ENCODE measurements at regions not wholly inside any gene's neighbourhood (a gene's known extent, or its start where the extent isn't known, plus 50 kb on each side); places are given as distances from the start of the nearest gene placed in this dataset.
A peak's percentile ranks its signal among the peaks of the same experiment; 100 is the strongest.
"Not testable (repeated sequence)": the region's sequence is repeated elsewhere in the genome, so short reads cannot be mapped to it uniquely, and the experiment has no call there.

DNA sequence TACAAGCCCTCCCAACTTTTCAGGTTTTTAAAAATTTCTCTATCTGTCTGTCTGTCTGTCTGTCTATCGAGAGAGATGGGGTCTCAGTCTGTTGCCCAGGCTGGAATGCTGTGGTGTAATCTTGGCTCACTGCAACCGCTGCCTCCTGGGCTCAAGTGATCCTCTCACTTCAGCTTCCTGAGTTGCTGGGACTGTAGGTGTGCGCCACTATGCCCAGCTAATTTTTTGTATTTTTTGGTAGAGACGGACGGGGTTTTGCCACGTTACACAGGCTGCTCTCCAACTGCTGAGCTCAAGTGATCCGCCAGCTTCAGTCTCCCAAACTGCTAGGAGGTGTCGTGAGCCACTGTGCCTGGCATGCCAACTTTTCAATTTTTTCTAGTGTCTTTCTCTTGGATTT is 437.2 kb downstream of the PCNX1 start:
- H3K27ac Mint-ChIP-seq, result no peak overlapping the region
- CTCF ChIA-PET, result no interaction called here
- no peak for DNase-seq
- H3K27me3 Mint-ChIP-seq (ENCODE audit: low read depth), result no peaks in the 10 kb centered on the region
- peaks cover 14% of the 10 kb centered on the region for H3K4me1 Mint-ChIP-seq (ENCODE audit: low read depth)
- no peak overlapping the region for H3K4me3 Mint-ChIP-seq
- peaks cover 6% of the 10 kb centered on the region for H3K36me3 Mint-ChIP-seq (ENCODE audit: low read depth)
- H3K9me3 Mint-ChIP-seq, result no peaks in the 10 kb centered on the region
- intact Hi-C loops (cut with micrococcal nuclease), result no loop called here

DNA sequence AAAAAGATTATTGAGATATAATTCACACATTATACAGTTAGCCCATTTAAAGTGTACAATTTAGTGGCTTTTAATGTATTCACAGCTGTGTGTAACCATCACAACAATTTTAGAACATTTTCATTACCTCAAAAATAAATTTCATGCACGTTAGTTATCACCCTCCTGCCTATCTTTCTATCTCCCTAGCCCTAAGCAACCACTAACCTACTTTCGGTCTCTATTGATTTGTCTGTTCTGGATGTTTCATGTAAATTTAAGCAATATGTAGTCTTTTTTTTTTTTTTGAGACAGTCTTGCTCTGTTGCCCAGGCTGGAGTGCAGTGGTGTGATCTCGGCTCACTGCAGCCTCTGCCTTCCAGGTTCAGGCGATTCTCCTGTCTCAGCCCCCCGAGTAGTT is 439.4 kb downstream of the PCNX1 start:
- H3K4me1 Mint-ChIP-seq (ENCODE audit: low read depth), result peaks cover 29% of the 10 kb centered on the region
- CTCF ChIA-PET, result interaction anchor here (1.2 kb wide), 1 partner anchor 15 kb away, joined by 3 read pairs; no protein-coding TSS in a partner anchor
- intact Hi-C loops (cut with micrococcal nuclease), result no loop called here
- DNase-seq, result no peak
- H3K4me3 Mint-ChIP-seq, result no peak overlapping the region
- H3K36me3 Mint-ChIP-seq (ENCODE audit: low read depth), result peaks cover 6% of the 10 kb centered on the region
- H3K27ac Mint-ChIP-seq, result no peak overlapping the region
- no peaks in the 10 kb centered on the region for H3K9me3 Mint-ChIP-seq
- no peaks in the 10 kb centered on the region for H3K27me3 Mint-ChIP-seq (ENCODE audit: low read depth)

DNA sequence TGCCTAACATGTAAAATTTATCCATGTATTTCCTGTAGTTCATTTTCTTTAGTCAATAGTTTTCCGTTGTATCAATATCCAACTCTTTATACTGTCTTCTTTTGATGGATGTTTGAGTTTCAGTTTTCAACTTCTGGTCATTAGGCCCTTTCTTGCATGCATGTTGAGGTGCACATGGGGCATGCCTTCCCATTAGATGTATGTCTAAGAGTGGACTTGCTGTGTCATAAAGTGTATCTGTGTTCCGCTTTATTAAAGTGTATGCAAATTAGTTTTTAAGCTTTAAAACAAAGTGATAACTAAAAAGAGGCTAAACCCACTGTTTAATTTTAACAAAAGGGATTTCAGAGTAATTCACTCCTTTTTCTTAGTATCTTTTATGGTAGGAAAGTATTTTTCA is 441.1 kb downstream of the PCNX1 start:
- peaks cover 17% of the 10 kb centered on the region for H3K36me3 Mint-ChIP-seq (ENCODE audit: low read depth)
- DNase-seq, result no peak
- CTCF ChIA-PET, result no interaction called here

DNA sequence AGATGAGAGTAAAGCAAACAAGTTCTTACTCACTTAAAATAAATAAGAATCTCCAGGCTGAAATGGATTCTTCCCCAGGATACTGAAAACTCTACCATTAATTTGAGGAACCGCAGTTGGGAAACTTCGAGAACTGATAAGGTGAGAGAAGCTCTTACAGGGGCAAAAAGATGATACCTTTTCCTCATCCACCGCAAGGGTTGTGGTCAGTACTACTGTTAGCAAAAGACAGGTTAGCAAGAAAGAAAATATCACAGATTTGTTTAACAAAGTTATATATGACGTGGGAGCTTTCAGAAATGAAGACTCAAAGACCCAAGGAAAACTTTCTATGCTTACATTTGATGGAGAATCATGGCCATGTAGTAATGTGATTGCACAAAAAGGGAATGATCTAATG is 441.6 kb downstream of the PCNX1 start:
- H3K36me3 Mint-ChIP-seq (ENCODE audit: low read depth), result peaks cover 21% of the 10 kb centered on the region
- CTCF ChIA-PET, result no interaction called here
- H3K9me3 Mint-ChIP-seq, result peaks cover 5% of the 10 kb centered on the region
- H3K27me3 Mint-ChIP-seq (ENCODE audit: low read depth), result no peaks in the 10 kb centered on the region
- peaks cover 29% of the 10 kb centered on the region for H3K4me1 Mint-ChIP-seq (ENCODE audit: low read depth)
- intact Hi-C loops (cut with micrococcal nuclease), result no loop called here
- no peak overlapping the region for H3K27ac Mint-ChIP-seq
- H3K4me3 Mint-ChIP-seq, result no peak overlapping the region
- no peak for DNase-seq

More for the DNA sequence above, 441.1 kb downstream of the PCNX1 start:
- Mint-ChIP-seq H3K27me3 (ENCODE audit: low read depth) (no peaks in the 10 kb centered on the region), H3K9me3 (peaks cover 5% of the 10 kb centered on the region), H3K27ac (no peak overlapping the region), H3K4me1 (ENCODE audit: low read depth) (peaks cover 29% of the 10 kb centered on the region), H3K4me3 (no peak overlapping the region)
- intact Hi-C loops (cut with micrococcal nuclease), result no loop called here

GRCh38 chr14:71354142-71354541 is 446.9 kb downstream of the PCNX1 start:
- H3K4me1 Mint-ChIP-seq (ENCODE audit: low read depth), result peaks cover 36% of the 10 kb centered on the region
- peaks cover 14% of the 10 kb centered on the region for H3K9me3 Mint-ChIP-seq
- no peak overlapping the region for H3K4me3 Mint-ChIP-seq
- H3K27ac Mint-ChIP-seq, result no peak overlapping the region
- DNase-seq, result no peak
- CTCF ChIA-PET, result no interaction called here
- peaks cover 26% of the 10 kb centered on the region for H3K36me3 Mint-ChIP-seq (ENCODE audit: low read depth)
- intact Hi-C loops (cut with micrococcal nuclease), result no loop called here
- H3K27me3 Mint-ChIP-seq (ENCODE audit: low read depth), result no peaks in the 10 kb centered on the region

DNA sequence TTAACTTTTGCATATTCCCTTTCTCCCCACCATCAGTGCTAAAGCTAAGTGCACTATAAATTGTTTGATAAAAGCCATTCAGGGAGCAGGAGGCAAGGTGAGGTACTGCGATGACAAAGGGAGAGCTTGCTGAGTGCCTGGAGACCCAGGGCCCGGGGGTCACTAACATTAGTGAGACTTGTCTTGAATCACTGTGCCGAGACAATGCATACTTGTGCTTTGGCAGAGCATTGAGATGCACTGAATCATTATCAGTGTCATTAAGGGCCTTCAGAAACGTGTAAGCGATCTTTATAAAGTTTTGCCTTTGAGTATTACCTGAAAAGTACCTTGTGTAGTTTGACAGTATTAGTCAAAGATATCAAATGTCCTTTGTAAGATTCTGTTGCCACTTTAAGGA is 447.5 kb downstream of the PCNX1 start:
- intact Hi-C loops (cut with micrococcal nuclease), result no loop called here

GRCh38 chr14:71355324-71356201 is 448.3 kb downstream of the PCNX1 start:
- DNase-seq, result no peak
- Mint-ChIP-seq H3K9me3 (peaks cover 20% of the 10 kb centered on the region), H3K4me3 (no peak overlapping the region), H3K27ac (no peak overlapping the region), H3K36me3 (ENCODE audit: low read depth) (peaks cover 33% of the 10 kb centered on the region), H3K4me1 (ENCODE audit: low read depth) (peaks cover 34% of the 10 kb centered on the region), H3K27me3 (ENCODE audit: low read depth) (no peaks in the 10 kb centered on the region)
- intact Hi-C loops (cut with micrococcal nuclease), result no loop called here
- CTCF ChIA-PET, result interaction anchor here (0.7 kb wide), 1 partner anchor 49 kb away, joined by 3 read pairs; no protein-coding TSS in a partner anchor

More for the DNA sequence above, 447.5 kb downstream of the PCNX1 start:
- Mint-ChIP-seq H3K4me1 (ENCODE audit: low read depth) (peaks cover 35% of the 10 kb centered on the region), H3K4me3 (no peak overlapping the region), H3K9me3 (peaks cover 19% of the 10 kb centered on the region), H3K36me3 (ENCODE audit: low read depth) (peaks cover 32% of the 10 kb centered on the region), H3K27me3 (ENCODE audit: low read depth) (no peaks in the 10 kb centered on the region), H3K27ac (no peak overlapping the region)
- CTCF ChIA-PET, result no interaction called here
- no peak for DNase-seq

DNA sequence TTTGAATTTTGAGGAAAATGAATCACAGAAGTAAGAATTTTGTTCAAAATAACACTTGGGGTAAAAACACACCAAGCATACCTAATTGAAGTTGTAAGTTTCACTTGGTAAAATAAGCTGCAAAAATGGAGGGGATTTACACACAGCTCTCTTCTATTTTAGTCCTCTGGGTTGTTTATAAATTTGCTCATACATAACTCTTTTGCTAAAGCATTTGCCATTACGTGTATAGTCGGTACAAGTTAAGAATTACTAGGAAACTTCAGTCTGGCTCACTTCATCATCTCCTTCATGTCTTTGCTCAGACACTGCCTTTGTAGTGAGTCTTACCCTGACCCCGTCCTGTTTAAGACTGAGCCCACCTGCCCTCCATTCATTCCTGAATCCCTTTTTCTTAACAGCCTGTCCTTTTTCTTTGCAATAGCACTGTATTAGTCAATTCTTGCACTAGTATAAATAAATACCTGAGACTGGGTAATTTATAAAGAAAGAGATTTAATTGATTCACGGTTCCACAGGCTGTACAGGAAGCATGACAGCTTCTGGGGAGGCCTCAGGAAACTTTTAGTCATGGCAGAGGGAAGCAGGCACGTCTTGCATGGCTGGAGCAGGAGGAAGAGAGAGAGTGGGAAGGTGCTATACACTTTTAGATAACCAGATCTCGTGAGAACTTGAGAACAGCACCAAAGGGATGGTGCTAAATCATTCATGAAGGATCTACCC is 451.1 kb downstream of the PCNX1 start:
- Mint-ChIP-seq H3K27me3 (ENCODE audit: low read depth) (no peaks in the 10 kb centered on the region), H3K9me3 (peaks cover 14% of the 10 kb centered on the region), H3K4me1 (ENCODE audit: low read depth) (peaks cover 46% of the 10 kb centered on the region), H3K36me3 (ENCODE audit: low read depth) (peaks cover 23% of the 10 kb centered on the region), H3K4me3 (no peak overlapping the region), H3K27ac (no peak overlapping the region)
- DNase-seq, result peak; percentile 28
- CTCF ChIA-PET, result no interaction called here
- intact Hi-C loops (cut with micrococcal nuclease), result no loop called here

GRCh38 chr14:71358932-71359421 is 451.7 kb downstream of the PCNX1 start:
- peaks cover 17% of the 10 kb centered on the region for H3K36me3 Mint-ChIP-seq (ENCODE audit: low read depth)
- H3K4me3 Mint-ChIP-seq; CTCF ChIA-PET; intact Hi-C loops (cut with micrococcal nuclease); H3K27ac Mint-ChIP-seq; H3K27me3 Mint-ChIP-seq (ENCODE audit: low read depth); DNase-seq: not testable (repeated sequence)
- H3K4me1 Mint-ChIP-seq (ENCODE audit: low read depth), result peaks cover 48% of the 10 kb centered on the region
- peaks cover 14% of the 10 kb centered on the region for H3K9me3 Mint-ChIP-seq

DNA sequence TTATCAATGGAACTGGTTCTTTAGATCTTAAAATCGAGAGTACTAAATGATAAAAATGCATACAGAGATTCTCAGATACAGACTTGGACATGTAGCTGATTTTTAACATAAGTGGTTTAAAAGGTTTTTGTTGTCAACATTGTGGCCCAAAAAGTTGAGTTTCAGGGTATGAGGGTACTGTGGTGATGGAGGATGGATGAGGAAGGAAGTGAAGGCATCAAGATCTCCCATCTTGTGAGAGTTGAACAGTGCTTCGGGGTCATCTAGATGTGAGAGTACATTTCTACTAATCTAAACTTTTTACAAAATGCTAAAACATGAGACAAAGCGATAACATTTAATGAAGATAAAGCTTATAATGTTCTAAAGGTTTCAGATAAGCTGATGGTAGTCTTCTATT is 452.6 kb downstream of the PCNX1 start:
- no peak for DNase-seq
- intact Hi-C loops (cut with micrococcal nuclease), result no loop called here
- no peak overlapping the region for H3K27ac Mint-ChIP-seq
- CTCF ChIA-PET, result no interaction called here
- peaks cover 15% of the 10 kb centered on the region for H3K36me3 Mint-ChIP-seq (ENCODE audit: low read depth)
- H3K27me3 Mint-ChIP-seq (ENCODE audit: low read depth), result no peaks in the 10 kb centered on the region
- no peak overlapping the region for H3K4me3 Mint-ChIP-seq
- peaks cover 51% of the 10 kb centered on the region for H3K4me1 Mint-ChIP-seq (ENCODE audit: low read depth)
- H3K9me3 Mint-ChIP-seq, result peaks cover 14% of the 10 kb centered on the region

DNA sequence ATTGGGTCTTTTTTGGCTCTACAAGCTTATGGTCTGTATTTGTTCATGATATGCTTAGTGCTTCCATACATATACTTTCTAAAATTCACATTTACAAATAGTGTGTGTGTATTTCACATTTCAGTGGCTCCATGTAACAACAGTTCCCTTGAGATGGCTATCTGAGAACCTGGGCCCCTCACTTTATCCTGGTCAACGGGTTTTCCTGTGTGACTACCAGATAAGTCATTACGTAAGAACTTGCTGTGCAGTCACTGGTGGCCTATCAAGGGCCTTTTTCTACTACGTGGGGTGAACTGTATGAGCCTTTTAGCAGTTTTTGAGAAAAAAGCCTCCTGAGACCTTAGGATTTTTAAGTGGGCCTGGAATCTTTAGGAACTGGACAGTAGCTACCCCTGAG is 454.1 kb downstream of the PCNX1 start:
- CTCF ChIA-PET, result interaction anchor here (0.8 kb wide), 1 partner anchor 1377 kb away, joined by 4 read pairs; no protein-coding TSS in a partner anchor
- DNase-seq, result no peak
- Mint-ChIP-seq H3K4me1 (ENCODE audit: low read depth) (peaks cover 44% of the 10 kb centered on the region), H3K4me3 (no peak overlapping the region), H3K27me3 (ENCODE audit: low read depth) (no peaks in the 10 kb centered on the region), H3K9me3 (peaks cover 14% of the 10 kb centered on the region), H3K36me3 (ENCODE audit: low read depth) (peaks cover 15% of the 10 kb centered on the region), H3K27ac (no peak overlapping the region)
- intact Hi-C loops (cut with micrococcal nuclease), result no loop called here

GRCh38 chr14:71361874-71362273 is 454.6 kb downstream of the PCNX1 start:
- peaks cover 14% of the 10 kb centered on the region for H3K9me3 Mint-ChIP-seq
- H3K4me1 Mint-ChIP-seq (ENCODE audit: low read depth), result peaks cover 44% of the 10 kb centered on the region
- intact Hi-C loops (cut with micrococcal nuclease), result no loop called here
- H3K27ac Mint-ChIP-seq, result no peak overlapping the region
- no peak for DNase-seq
- no peak overlapping the region for H3K4me3 Mint-ChIP-seq
- peaks cover 15% of the 10 kb centered on the region for H3K36me3 Mint-ChIP-seq (ENCODE audit: low read depth)
- no peaks in the 10 kb centered on the region for H3K27me3 Mint-ChIP-seq (ENCODE audit: low read depth)
- CTCF ChIA-PET, result interaction anchor here (0.7 kb wide), 1 partner anchor 16 kb away, joined by 3 read pairs; no protein-coding TSS in a partner anchor
